GM12878 (cell line): ENCODE measurements at regions not wholly inside any gene's neighbourhood (a gene's known extent, or its start where the extent isn't known, plus 50 kb on each side); places are given as distances from the start of the nearest gene placed in this dataset.

ENCODE experiments used
- ATAC-seq: fragments of 200-7000 bp; cut with Tn5 transposase; 3 replicates; pipeline ENCODE4 v1.9.1; 2020; ENCODE audit warnings: mild to moderate bottlenecking, moderate library complexity
- BruUV-seq: library from RNA; stranded (reverse); fragments of 400-500 nt; replicated peaks from 2 replicates; lab custom pipeline; 2021; lab: Mats Ljungman, UMichigan
- CTCF ChIA-PET: fragments of 300-600 bp; sonication (Branson Sonifier 250); formaldehyde crosslinking; extraction: SDS; loops from one replicate; lab custom pipeline; 2021; ENCODE audit warnings: inconsistent platforms; lab: Yijun Ruan, JAX
- POLR2A ChIA-PET: fragments of 350-600 bp; formaldehyde crosslinking; extraction: SDS; loops from one replicate; lab custom pipeline; 2021; ENCODE audit warnings: inconsistent platforms; lab: Charles Lee
- RAD21 ChIA-PET: fragments of 300-600 bp; sonication (Branson Sonifier 250); formaldehyde crosslinking; loops from one replicate; lab custom pipeline; 2023; ENCODE audit warnings: antibody characterized with exemption; ENCODE audit not compliant: unreplicated experiment; lab: Charles Lee
- SMC1A ChIA-PET: fragments of 300-600 bp; sonication (Branson Sonifier 250); formaldehyde crosslinking; loops from one replicate; lab custom pipeline; 2023; ENCODE audit not compliant: unreplicated experiment, uncharacterized antibody; lab: Charles Lee
- DNase-seq: peaks from one replicate; pipeline ENCODE4 v3.0.0-alpha.2; 2011; ENCODE audit warnings: low read depth, low spot score
- FAIRE-seq: peaks from 3 replicates; lab custom pipeline; 2011; peaks lifted over from hg19 to GRCh38; lab: Jason Lieb, UNC
- H2AFZ ChIP-seq: 2 replicates; pipeline ENCODE4 v1.6.0; 2011; ENCODE audit warnings: low read depth, low read length, control low read depth; ENCODE audit not compliant: control insufficient read depth
- H3K27ac ChIP-seq: 2 replicates; pipeline ENCODE4 v1.5.1; 2011; ENCODE audit warnings: control low read depth; ENCODE audit not compliant: control insufficient read depth, insufficient read depth
- H3K27me3 ChIP-seq, 2 experiments: replicated peaks in 1 of 2; 2 replicates each; pipeline versions ENCODE4 v1.6.0 to v1.6.1; 2011; ENCODE audit warnings: low read length in 1 of 2; ENCODE audit not compliant: control insufficient read depth in 2 of 2, insufficient read depth in 2 of 2
- H3K36me3 ChIP-seq, 2 experiments: 2 replicates each; pipeline ENCODE4 v1.5.1; 2011; ENCODE audit warnings: low read length in 1 of 2; ENCODE audit not compliant: control insufficient read depth in 2 of 2, insufficient read depth in 2 of 2
- H3K4me1 ChIP-seq: 2 replicates; pipeline ENCODE4 v1.6.1; 2011; ENCODE audit warnings: mild to moderate bottlenecking, low read length, moderate library complexity, mixed read lengths; ENCODE audit not compliant: control insufficient read depth, insufficient read depth
- H3K4me2 ChIP-seq: 2 replicates; pipeline ENCODE4 v1.6.0; 2011; ENCODE audit warnings: control low read depth; ENCODE audit not compliant: control insufficient read depth, insufficient read depth
- H3K4me3 ChIP-seq: fragments of 200-600 bp; sonication (generic); 2 replicates; pipeline ENCODE4 v1.5.1; 2016
- H3K79me2 ChIP-seq: 2 replicates; pipeline ENCODE4 v1.6.0; 2011; ENCODE audit warnings: low read length; ENCODE audit not compliant: control insufficient read depth, insufficient read depth
- H3K9ac ChIP-seq: 2 replicates; pipeline ENCODE4 v1.8.0; 2011; ENCODE audit warnings: low read length, control low read depth, mixed read lengths; ENCODE audit not compliant: control insufficient read depth, insufficient read depth
- H3K9me3 ChIP-seq: replicated peaks from 3 replicates; pipeline ENCODE4 v1.5.1; 2011; ENCODE audit warnings: mild to moderate bottlenecking, low read length; ENCODE audit not compliant: control insufficient read depth, insufficient read depth
- H4K20me1 ChIP-seq: 2 replicates; pipeline ENCODE4 v1.6.0; 2011; ENCODE audit not compliant: control insufficient read depth, insufficient read depth
- LARP7 ChIP-seq: fragments of 450-650 bp; IDR thresholded peaks from 2 replicates; pipeline ENCODE4 v1.6.1; 2017; ENCODE audit warnings: mild to moderate bottlenecking
- MEF2A ChIP-seq: IDR thresholded peaks from 2 replicates; pipeline ENCODE4 v1.6.1; 2011; ENCODE audit warnings: low read depth, mild to moderate bottlenecking, low read length, moderate library complexity; ENCODE audit not compliant: insufficient read depth
- MTA2 ChIP-seq: fragments of 450-650 bp; IDR thresholded peaks from 2 replicates; pipeline ENCODE4 v1.6.1; 2016; ENCODE audit warnings: low read depth, mild to moderate bottlenecking, moderate library complexity
- NFYA ChIP-seq: IDR thresholded peaks from 2 replicates; pipeline ENCODE4 v1.6.1; 2011; ENCODE audit warnings: low read depth, mild to moderate bottlenecking, low read length, improper control_type of control experiment, borderline replicate concordance
- RBBP5 ChIP-seq: fragments of 200-600 bp; sonication (generic); conservative IDR thresholded peaks from 2 replicates; pipeline ENCODE4 v1.6.1; 2016
- REST ChIP-seq: IDR thresholded peaks from 2 replicates; pipeline ENCODE4 v1.6.1; 2012; ENCODE audit warnings: mild to moderate bottlenecking, low read depth, low read length
- SIX5 ChIP-seq: IDR thresholded peaks from 2 replicates; pipeline ENCODE4 v1.6.1; 2011; ENCODE audit warnings: mild to moderate bottlenecking, low read depth, low read length, moderate library complexity; ENCODE audit not compliant: severe bottlenecking
- SRF ChIP-seq, 2 experiments: IDR thresholded peaks; 2 replicates each; pipeline ENCODE4 v1.6.1; 2011; ENCODE audit warnings: low read depth in 2 of 2, low read length in 2 of 2, mild to moderate bottlenecking in 1 of 2, moderate library complexity in 1 of 2
- SUPT20H ChIP-seq: IDR thresholded peaks from 2 replicates; pipeline ENCODE4 v1.6.1; 2011; ENCODE audit warnings: low read depth, mild to moderate bottlenecking, low read length, moderate library complexity, borderline replicate concordance; ENCODE audit not compliant: control insufficient read depth
- TCF12 ChIP-seq: IDR thresholded peaks from 2 replicates; pipeline ENCODE4 v1.6.1; 2011; ENCODE audit warnings: low read depth, mild to moderate bottlenecking, low read length
- USF1 ChIP-seq: IDR thresholded peaks from 2 replicates; pipeline ENCODE4 v1.6.1; 2011; ENCODE audit warnings: borderline replicate concordance, low read depth, mild to moderate bottlenecking, moderate library complexity, mixed read lengths, low read length; ENCODE audit not compliant: insufficient read depth; ENCODE audit errors: extremely low read length
- YBX1 ChIP-seq: fragments of 450-650 bp; IDR thresholded peaks from 2 replicates; pipeline ENCODE4 v1.6.1; 2016; ENCODE audit warnings: antibody characterized with exemption
- ZNF274 ChIP-seq: IDR thresholded peaks from one replicate; pipeline ENCODE4 v1.8.0; 2011; ENCODE audit not compliant: insufficient read length, insufficient read depth
- ZNF592 ChIP-seq: fragments of 450-650 bp; IDR thresholded peaks from 2 replicates; pipeline ENCODE4 v1.6.1; 2017; ENCODE audit warnings: mild to moderate bottlenecking, moderate library complexity
- WGBS: methylation state at CpG from one replicate; pipeline ENCODE4 v1.1.6; 2016; ENCODE audit warnings: low lambda C conversion rate; ENCODE audit not compliant: insufficient replicate concordance, insufficient coverage; ENCODE audit errors: missing lambda C conversion rate; 5-methylcytosine and 5-hydroxymethylcytosine counted together
- in situ Hi-C: fragments of 300-500 bp; cut with MboI; formaldehyde crosslinking; loops from 9 replicates; pipeline ENCODE4 v1.14.3; 2018; ENCODE audit warnings: mixed read lengths
- intact Hi-C: fragments of 100-400 bp; cut with micrococcal nuclease; formaldehyde crosslinking; loops from one replicate; pipeline ENCODE4 v1.14.2; 2022; ENCODE audit not compliant: unreplicated experiment

GRCh38 chr13:44747179-44747578 is 171.0 kb upstream of the TSC22D1 start (continued):
- TF ChIP-seq USF1, result no peak
- TF ChIP-seq SUPT20H, result no peak
- no peak for TF ChIP-seq YBX1
- TF ChIP-seq NFYA, result no peak
- TF ChIP-seq RBBP5, result no peak
- TF ChIP-seq MTA2, result no peak

- H3K4me2 ChIP-seq, result no peak overlapping the region
- no peak overlapping the region for H3K9ac ChIP-seq
- DNase-seq (no peak), FAIRE-seq (no peak), ATAC-seq (no peak)
- ChIA-PET RAD21 (no interaction called here), CTCF (no interaction called here), POLR2A (no interaction called here), SMC1A (no interaction called here)
- no peak overlapping the region for H2AFZ ChIP-seq
- in situ Hi-C loops, result no loop called here
- H3K27ac ChIP-seq, result no peak overlapping the region
- H3K27me3 ChIP-seq, result no peaks in the 10 kb centered on the region
- intact Hi-C loops, result no loop called here
- no peak overlapping the region for H3K4me3 ChIP-seq
- H3K9me3 ChIP-seq, result no peaks in the 10 kb centered on the region; the same call in 2 of the 3 replicates
- H3K79me2 ChIP-seq, result no peaks in the 10 kb centered on the region
- WGBS, result 32% methylated on average over 5 of the region's 5 CpGs
- no peaks in the 10 kb centered on the region for H3K36me3 ChIP-seq
- no TSS peak for BruUV-seq
- no peaks in the 10 kb centered on the region for H4K20me1 ChIP-seq
- no peaks in the 10 kb centered on the region for H3K4me1 ChIP-seq
- TF ChIP-seq ZNF274, result no peak
- TF ChIP-seq LARP7, result no peak
- no peak for TF ChIP-seq SIX5
- TF ChIP-seq SRF (IDR thresholded peaks at IDR 0.05; ENCODE audit: low read depth in 2 of 2, low read length in 2 of 2), result no peak
- TF ChIP-seq SUPT20H, result no peak
- no peak for TF ChIP-seq REST
- no peak for TF ChIP-seq TCF12
- no peak for TF ChIP-seq ZNF592
- TF ChIP-seq MEF2A, result no peak
Observed at GRCh38 chr13:44746690-44747089, 170.6 kb upstream of the TSC22D1 start.
